DOHH2 (cell line): ENCODE measurements at regions not wholly inside any gene's neighbourhood (a gene's known extent, or its start where the extent isn't known, plus 50 kb on each side); places are given as distances from the start of the nearest gene placed in this dataset.

ENCODE experiments used
- CTCF ChIP-seq: fragments of 200-600 bp; sonication (generic); IDR thresholded peaks from one replicate; pipeline ENCODE4 v1.5.1; 2014; ENCODE audit warnings: antibody characterized with exemption, mild to moderate bottlenecking, low read depth, low read length; ENCODE audit not compliant: poor library complexity, severe bottlenecking
- EZH2phosphoT487 ChIP-seq: fragments of 200-600 bp; sonication (generic); IDR thresholded peaks from 2 replicates; pipeline ENCODE4 v1.6.1; 2017; ENCODE audit warnings: borderline replicate concordance, mild to moderate bottlenecking, antibody characterized with exemption, low read length, moderate library complexity, mixed read lengths

- TF ChIP-seq CTCF (no peak), EZH2phosphoT487 (no peak)
Observed at GRCh38 chr1:116252271-116252670, 120.8 kb upstream of the ATP1A1 start.
